Ramos (cell line): ENCODE measurements at regions not wholly inside any gene's neighbourhood (a gene's known extent, or its start where the extent isn't known, plus 50 kb on each side); places are given as distances from the start of the nearest gene placed in this dataset.
"Not testable (repeated sequence)": the region's sequence is repeated elsewhere in the genome, so short reads cannot be mapped to it uniquely, and the experiment has no call there.

ENCODE experiments used
- in situ Hi-C: fragments of 300-500 bp; cut with MboI; formaldehyde crosslinking; loops from one replicate; pipeline ENCODE4 v1.14.3; 2022; ENCODE audit warnings: low sequenced_read_pairs; ENCODE audit not compliant: unreplicated experiment

DNA sequence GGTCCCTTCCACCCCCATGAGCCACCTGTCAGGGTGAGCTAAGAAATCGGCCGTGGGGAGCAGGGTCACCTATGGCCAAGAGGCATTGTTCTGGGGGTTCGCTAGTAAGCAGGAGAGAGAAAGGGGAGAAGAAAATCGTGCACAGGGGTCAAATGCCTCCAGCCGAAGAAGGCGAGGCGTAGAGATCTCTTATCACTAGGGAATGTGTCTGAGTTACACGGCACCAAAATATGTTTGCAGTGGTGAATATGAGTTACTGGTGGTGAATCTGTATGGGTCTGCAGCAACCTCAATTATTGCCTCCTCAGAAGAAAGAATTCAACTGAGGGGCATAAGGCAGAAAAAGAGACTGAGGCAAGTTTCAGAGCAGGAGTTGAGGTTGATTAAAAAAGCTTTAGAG lies 54.2 kb upstream of the RABGAP1L start:
- in situ Hi-C loops: no loop called here

DNA sequence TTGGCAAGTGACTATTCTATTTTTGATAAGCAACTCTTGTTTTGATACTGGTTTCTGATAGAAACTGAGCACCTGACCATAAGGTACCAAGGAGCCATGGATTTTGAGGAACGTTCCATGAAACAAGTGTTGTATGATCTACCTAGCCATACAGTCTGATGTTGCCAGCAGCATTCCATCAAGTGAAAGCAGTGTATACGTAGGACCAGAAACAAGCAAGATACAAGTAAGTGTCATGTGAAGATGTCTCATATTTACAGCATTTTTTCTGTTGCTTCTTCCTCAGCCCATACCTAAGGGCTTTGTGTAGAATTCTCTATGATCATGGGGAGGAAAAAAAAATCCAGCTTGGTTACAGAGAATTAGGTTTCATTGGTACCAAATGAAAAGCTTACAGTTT lies 55.6 kb upstream of the RABGAP1L start:
- in situ Hi-C loops: no loop called here

DNA sequence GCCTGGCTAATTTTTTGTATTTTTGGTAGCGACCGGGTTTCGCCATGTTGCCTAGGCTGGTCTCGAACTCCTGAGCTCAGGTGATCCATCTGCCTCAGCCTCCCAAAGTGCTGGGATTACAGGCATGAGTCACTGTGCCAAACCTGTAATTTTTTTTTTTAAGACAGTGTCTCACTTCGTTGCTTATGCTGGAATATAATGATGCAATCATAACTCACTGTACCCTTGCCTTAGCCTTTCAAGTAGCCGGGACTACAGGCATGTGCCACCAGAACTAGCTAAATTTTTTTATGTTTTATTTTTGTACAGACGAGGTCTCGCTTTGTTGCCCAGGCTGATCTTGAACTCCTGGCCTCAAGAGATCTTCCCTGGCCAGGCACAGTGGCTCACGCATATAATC lies 57.3 kb upstream of the RABGAP1L start:
- in situ Hi-C loops: not testable (repeated sequence)

DNA sequence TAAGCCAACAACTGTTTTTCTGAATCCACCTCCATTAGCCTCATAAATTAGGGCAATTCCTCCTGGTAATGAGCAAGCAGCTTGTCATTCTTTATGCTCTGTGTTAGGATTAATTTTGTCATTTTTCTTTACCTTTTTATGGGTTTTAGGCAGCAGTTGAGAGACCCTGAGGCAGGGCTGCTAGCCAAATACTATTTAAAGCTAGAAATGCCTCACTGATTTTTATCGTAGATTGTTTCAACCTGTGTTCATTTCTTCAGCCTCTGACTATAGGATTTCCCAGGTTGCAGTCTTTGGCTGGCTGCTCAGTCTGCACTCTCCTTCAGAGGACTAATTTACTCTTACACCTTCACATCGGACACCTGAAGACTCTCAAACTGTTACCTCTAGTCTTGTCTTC lies 61.9 kb upstream of the RABGAP1L start:
- in situ Hi-C loops: loop anchor here (25.0 kb wide), 1 partner anchor 640 kb away; no protein-coding TSS in a partner anchor

DNA sequence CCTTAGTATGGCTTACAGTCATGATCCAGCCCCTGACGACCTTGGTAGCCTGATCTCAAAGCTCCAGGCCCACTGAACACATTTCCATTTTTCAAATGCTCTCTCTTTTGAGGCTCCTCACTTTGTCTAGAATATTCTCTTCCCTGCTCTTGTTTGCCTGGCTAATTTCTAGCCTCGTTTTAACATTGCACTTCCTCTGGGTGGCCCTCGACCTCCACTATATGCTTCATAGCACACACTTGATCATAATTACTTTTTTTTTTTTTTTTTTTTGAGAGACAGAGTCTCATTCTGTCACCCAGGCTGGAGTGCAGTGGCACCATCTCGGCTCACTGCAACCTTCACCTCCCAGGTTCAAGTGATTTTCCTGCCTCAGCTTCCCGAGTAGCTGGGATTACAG lies 65.5 kb upstream of the RABGAP1L start:
- in situ Hi-C loops: loop anchor here (25.0 kb wide), 1 partner anchor 644 kb away; no protein-coding TSS in a partner anchor

DNA sequence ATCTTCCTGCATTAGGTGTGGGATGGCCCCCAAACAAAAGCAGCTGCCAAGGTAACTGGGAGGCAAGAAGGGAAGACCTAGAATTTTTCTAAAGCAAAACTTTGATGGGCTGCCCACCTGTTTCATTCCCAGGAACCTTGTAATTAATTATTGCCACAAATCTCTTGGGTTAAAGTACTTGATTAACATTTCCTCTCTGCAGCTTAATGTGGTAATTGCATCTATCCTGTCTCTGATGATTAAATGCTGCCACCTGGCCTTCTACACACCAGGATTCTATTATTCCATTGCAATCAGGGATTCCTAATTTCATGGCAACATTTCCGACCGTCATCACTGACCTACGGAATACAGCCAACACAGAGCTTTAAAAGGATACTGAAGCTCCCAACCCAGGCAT lies 68.3 kb upstream of the RC3H1 start:
- in situ Hi-C loops: loop anchor here (25.0 kb wide), 1 partner anchor 647 kb away; no protein-coding TSS in a partner anchor

DNA sequence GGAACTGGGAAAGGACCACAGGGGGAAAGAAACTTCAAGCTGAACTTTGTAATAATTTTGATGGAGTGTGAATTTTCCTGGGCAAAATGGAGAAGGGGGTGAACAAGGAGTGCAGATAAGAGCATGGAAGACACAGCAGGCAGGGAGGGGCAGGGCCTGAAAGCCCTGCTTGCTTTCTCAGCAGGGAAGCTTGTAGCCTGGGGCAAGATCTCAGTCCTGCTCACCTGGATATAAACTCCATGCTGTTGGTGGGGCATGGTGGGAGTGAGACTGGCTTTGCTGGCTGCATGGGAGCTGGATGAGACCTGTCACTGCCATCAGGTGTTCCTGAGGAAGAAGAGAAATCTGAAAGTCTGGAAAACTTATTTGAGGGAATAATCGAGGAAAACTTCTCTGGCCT lies 58.7 kb upstream of the RC3H1 start:
- in situ Hi-C loops: loop anchor here (25.0 kb wide), 1 partner anchor 656 kb away; no protein-coding TSS in a partner anchor

DNA sequence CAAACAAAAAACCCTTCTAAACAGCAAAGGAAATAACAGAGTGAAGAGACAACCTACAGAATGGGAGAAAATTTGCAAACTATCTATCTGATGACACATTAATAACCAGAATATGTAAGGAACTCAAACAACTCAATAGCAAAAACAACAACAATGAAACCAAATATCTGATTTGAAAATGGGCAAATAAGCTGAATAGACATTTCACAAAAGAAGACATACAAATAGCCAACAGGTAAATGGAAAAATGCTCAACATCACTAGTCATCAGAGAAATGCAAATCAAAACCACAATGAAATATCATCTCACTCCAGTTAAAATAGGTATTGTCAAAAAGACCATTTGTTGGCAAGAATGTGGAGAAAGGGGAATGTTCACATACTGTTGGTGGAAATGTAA lies 57.6 kb upstream of the RC3H1 start:
- in situ Hi-C loops: loop anchor here (25.0 kb wide), 1 partner anchor 658 kb away; no protein-coding TSS in a partner anchor

DNA sequence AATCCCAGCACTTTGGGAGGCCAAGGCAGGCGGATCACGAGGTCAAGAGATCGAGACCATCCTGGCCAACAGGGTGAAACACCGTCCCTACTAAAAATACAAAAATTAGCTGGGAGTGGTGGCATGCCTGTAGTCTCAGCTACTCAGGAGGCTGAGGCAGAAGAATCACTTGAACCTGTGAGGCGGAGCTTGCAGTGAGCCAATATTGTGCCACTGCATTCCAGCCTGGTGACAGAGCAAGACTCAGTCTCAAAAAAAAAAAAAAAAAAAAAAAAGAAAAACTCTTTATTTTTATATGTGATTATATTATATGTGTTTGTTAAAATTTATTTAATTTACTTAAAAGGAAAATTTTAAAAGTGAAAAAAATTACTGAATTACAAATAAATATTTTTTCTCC lies 56.8 kb upstream of the RC3H1 start:
- in situ Hi-C loops: loop anchor here (25.0 kb wide), 1 partner anchor 658 kb away; no protein-coding TSS in a partner anchor

DNA sequence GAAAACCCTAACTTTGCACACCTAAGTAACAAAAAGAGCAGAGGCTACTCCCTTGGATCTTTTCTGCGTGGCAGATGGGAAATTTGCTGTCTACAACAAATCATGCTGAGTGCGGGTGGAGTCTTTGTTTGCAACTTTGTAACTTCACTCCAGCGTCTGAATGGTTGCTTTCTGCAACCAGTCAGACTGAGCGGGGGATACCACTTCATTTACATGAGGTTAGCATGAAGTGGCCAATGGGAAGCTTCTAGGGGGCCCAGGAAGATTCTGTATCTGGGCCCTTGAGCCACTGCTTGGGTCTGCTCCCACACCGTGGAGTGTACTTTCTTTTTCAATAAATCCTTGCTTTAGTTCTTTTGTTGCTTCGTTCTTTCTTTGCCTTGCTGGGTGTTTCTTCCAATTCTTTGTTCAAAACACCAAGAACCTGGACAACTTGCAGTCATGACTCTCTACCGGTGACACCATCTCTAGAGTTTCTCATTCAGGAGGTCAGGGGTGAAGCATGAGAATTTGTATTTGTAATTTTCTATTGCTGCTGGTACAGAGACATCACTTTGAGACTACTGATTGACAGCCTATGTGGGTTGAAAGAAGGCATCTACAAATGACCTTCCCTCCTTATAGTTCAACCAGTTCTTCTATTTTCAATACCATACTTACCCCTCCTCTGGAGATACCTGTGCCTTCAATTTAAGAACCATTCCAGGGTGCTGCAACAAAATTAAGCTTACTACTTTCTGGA lies 55.8 kb upstream of the RC3H1 start:
- in situ Hi-C loops: loop anchor here (25.0 kb wide), 1 partner anchor 659 kb away; no protein-coding TSS in a partner anchor

DNA sequence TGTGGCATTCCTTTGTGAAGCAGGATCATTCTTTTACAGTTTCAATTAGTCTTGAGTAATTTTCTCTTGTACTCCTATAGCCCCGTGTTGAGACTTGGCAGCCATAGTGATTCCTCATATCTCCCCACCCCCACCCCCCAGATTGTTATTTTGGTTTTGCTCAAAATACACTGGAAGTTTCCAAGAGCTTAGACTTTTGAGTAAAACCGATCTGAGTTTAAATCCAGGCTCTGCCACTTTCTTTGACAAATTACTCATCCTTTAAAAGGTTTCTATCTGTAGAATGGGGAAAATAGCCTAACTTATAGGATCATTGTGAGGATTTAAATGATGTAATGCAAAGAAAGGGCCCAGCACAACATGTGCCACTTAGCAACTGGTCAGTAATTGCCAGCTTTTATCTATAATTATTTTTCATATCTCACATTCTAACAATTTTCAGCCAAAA lies 53.1 kb upstream of the RC3H1 start:
- in situ Hi-C loops: loop anchor here (25.0 kb wide), 1 partner anchor 662 kb away; no protein-coding TSS in a partner anchor

DNA sequence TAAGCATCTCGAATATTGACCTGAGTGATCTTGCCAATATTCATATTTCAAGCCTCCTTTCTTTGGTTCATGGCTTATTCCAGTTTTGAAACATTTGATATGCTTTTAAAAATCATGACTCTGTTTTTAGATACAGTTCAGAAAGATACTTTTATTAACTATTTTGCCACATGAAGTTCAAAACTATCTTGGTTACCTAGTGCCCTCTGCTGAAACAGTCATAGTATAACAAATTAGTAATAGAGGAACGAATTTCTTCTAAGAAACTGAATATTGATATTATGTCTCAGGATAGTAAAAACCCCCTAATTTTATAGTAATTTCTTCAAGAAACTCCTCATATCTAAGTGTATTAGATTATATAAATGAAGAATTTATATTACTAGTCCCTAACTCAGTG lies 52.6 kb upstream of the RC3H1 start:
- in situ Hi-C loops: loop anchor here (25.0 kb wide), 1 partner anchor 663 kb away; no protein-coding TSS in a partner anchor

DNA sequence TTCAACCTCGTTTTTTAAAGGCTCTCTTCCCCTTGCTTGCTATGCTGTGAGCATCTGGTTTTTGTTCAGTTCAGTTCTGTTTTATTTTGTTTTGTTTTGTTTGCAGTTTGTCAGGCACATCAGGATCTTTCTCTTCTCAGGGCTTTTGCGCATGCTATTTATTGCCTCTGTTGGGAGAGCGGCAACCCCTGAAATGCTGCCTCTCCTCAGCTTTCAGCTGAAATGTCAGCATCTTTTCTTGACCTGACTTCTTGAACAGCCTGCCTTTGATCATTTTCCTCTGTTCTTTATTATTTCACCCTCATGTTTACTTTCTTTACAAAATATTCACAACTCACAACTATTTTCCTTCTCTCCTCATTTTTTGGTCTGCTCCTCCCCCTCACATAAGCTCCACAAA lies 50.4 kb upstream of the RC3H1 start:
- in situ Hi-C loops: no loop called here
